Pancreas (tissue), 10 donors: ENCODE measurements at regions not wholly inside any gene's neighbourhood (a gene's known extent, or its start where the extent isn't known, plus 50 kb on each side); places are given as distances from the start of the nearest gene placed in this dataset.

Source experiments
- ATAC-seq, 4 donors: fragments of 200-7000 bp; cut with Tn5 transposase; one replicate each; pipeline versions ENCODE4 v1.8.0 to v1.9.1; 2020; ENCODE audit warnings: mild to moderate bottlenecking in 4 of 4, moderate library complexity in 4 of 4
- DNase-seq, 6 donors: peaks; one replicate each; pipeline ENCODE4 v3.0.0-alpha.2; 2020
- FAIRE-seq: peaks from 2 replicates; lab custom pipeline; 2012; peaks lifted over from hg19 to GRCh38; lab: Jason Lieb, UNC
- H3K27ac ChIP-seq, 4 donors: fragments of 200-600 bp; sonication (generic); 1 replicate in 3 of 4; 2 replicates in 1 of 4; pipeline versions ENCODE4 v1.5.0 to v1.8.0; 2020
- H3K27me3 ChIP-seq, 4 donors: fragments of 200-600 bp; one replicate each; pipeline ENCODE4 v1.8.0; 2021
- H3K36me3 ChIP-seq, 3 donors: fragments of 200-600 bp; sonication (generic) in 1 of 3; one replicate each; pipeline versions ENCODE4 v1.5.0 to v1.8.0; 2020 to 2021
- H3K4me1 ChIP-seq, 3 donors: fragments of 200-600 bp; one replicate each; pipeline ENCODE4 v1.8.0; 2021
- H3K4me3 ChIP-seq, 4 donors: fragments of 200-600 bp; sonication (generic) in 2 of 4; one replicate each; pipeline versions ENCODE4 v1.5.0 to v1.8.0; 2020 to 2021
- H3K9me3 ChIP-seq, 4 donors: fragments of 200-600 bp; one replicate each; pipeline ENCODE4 v1.8.0; 2021
- WGBS, 2 donors: extraction: QIAGEN DNeasy Blood & Tissue Kit; methylation state at CpG; one replicate each; pipeline ENCODE4 v1.1.7; 2013; 5-methylcytosine and 5-hydroxymethylcytosine counted together
- intact Hi-C, 3 donors: fragments of 100-400 bp; cut with DNase I; formaldehyde crosslinking; loops; one replicate each; pipeline versions ENCODE4 v1.11.1 to v1.14.2; 2022
- TF ChIP-seq, protein P1 (sequence below), 4 donors: fragments of 200-600 bp; sonication (generic) in 3 of 4; IDR thresholded peaks; one replicate each; pipeline versions ENCODE4 v1.5.0 to v1.8.0; 2021; ENCODE audit warnings: antibody characterized with exemption in 4 of 4
- donor health status: healthy with polysubstance abuse.
- donor health status: DM: no; HTN: no; CAD: no; lungs with moderate emphysema.
- donor health status: DM: no; HTN: no; CAD: no.
- donor health status: control.
- donor health status: control.
- donor health status: Bipolar disorder and iron deficiency.
- donor health status: DM: yes; HTN: yes; CAD: no.
- donor health status: DM: no; HTN: no; CAD: no.
- donor health status: DM: no; HTN: no; CAD: no.
- donor health status: DM: yes; HTN: yes; CAD: no.

DNA sequence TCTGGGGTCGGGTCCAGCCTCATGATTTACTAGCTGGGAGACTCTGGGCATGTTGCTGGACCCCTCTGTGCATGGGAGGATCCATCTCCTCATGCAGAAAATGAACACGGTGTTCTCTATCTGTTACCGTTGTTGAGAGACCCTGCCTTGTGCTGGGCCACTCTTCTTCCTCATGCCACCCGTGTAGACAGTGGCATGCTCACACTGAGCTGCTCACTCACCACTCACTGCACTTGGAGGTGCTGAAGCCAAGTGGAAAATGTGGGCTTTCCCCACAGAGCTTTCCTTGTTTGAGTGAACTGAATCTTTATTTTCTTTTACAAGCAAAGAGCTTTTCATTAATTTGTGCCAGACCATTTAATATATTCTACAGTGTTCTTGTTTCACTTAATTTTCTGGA is 77.5 kb upstream of the GDF10 start:
- ATAC-seq: no peak

DNA sequence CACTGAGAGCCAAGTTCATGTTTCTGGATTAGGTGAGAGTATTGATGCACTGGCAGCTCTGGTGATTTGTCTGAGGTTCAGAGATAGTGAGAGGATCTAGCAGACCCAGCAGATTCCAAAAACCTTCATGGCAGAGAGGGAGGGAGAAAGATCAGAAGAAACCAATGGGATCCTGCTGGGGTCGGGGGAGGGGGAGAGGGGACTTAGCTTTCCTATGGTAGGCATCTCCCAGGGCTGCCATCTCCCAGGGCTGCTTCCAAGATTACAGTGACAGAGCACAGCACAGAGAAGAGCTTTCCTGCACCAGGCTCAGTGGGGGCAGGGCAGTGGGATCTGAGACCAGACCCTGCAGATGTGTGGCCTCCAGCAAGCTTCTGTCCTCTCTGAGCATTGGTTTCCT is 76.8 kb upstream of the GDF10 start:
- Histone ChIP-seq H3K9me3 (no peaks in the 10 kb centered on the region), H3K36me3 (no peaks in the 10 kb centered on the region), H3K27me3 (no peaks in the 10 kb centered on the region), H3K27ac (no peak overlapping the region), H3K4me1 (no peaks in the 10 kb centered on the region), H3K4me3 (no peak overlapping the region)
- TF ChIP-seq, protein P1, sequence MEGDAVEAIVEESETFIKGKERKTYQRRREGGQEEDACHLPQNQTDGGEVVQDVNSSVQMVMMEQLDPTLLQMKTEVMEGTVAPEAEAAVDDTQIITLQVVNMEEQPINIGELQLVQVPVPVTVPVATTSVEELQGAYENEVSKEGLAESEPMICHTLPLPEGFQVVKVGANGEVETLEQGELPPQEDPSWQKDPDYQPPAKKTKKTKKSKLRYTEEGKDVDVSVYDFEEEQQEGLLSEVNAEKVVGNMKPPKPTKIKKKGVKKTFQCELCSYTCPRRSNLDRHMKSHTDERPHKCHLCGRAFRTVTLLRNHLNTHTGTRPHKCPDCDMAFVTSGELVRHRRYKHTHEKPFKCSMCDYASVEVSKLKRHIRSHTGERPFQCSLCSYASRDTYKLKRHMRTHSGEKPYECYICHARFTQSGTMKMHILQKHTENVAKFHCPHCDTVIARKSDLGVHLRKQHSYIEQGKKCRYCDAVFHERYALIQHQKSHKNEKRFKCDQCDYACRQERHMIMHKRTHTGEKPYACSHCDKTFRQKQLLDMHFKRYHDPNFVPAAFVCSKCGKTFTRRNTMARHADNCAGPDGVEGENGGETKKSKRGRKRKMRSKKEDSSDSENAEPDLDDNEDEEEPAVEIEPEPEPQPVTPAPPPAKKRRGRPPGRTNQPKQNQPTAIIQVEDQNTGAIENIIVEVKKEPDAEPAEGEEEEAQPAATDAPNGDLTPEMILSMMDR (IDR thresholded peaks at IDR 0.05): no peak
- FAIRE-seq: no peak
- DNase-seq: no peak
- ATAC-seq: no peak
- 93 to 100% methylated on average over 1 of the region's 1 CpG for WGBS, 2 donors
- intact Hi-C loops: no loop called here

More for the DNA sequence above, 77.5 kb upstream of the GDF10 start:
- WGBS, 2 donors: 75 to 76% methylated on average over 4 of the region's 4 CpGs
- intact Hi-C loops: no loop called here
- H3K4me1 ChIP-seq: no peaks in the 10 kb centered on the region
- no peaks in the 10 kb centered on the region for H3K9me3 ChIP-seq
- no peak overlapping the region for H3K4me3 ChIP-seq
- H3K27ac ChIP-seq: no peak overlapping the region
- TF ChIP-seq, protein P1 (IDR thresholded peaks at IDR 0.05): no peak
- no peaks in the 10 kb centered on the region for H3K27me3 ChIP-seq
- DNase-seq (no peak), FAIRE-seq (no peak)
- H3K36me3 ChIP-seq: no peaks in the 10 kb centered on the region

DNA sequence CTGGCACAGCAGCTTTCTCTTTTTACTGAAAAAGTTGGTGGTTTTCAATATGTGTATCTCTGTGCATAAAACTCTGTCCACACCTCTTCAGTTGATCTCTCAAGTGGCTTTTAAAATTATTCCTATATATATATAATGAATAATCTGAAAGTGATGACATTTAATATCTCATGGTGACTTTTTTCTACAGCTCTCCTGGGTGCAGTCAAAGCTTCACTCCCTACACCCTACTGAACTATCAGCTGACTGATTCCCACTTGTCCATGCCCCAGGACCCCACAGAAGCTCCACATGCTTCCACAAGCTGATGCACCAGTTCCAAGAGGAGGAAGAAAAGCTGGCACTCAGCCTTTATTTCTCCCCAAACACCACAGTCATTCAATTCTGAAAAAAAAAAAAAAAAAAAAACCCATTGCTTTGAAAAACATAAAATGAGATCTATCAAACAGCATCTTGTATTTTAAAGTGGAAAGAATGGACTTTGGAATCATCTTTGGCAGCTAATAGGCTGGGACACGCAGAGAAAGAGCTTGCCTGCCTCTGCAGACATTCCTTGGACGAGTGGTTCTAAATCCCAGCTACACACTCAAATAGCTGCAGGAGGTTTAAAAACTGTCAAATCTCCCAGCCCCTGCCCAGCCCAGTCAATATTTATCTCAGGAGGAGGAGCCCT is 75.3 kb upstream of the GDF10 start:
- ATAC-seq (no peak), DNase-seq (no peak), FAIRE-seq (no peak)
- Histone ChIP-seq H3K4me1 (no peaks in the 10 kb centered on the region), H3K9me3 (no peaks in the 10 kb centered on the region), H3K27ac (no peak overlapping the region), H3K4me3 (no peak overlapping the region), H3K27me3 (no peaks in the 10 kb centered on the region), H3K36me3 (no peaks in the 10 kb centered on the region)
- TF ChIP-seq, protein P1 (IDR thresholded peaks at IDR 0.05): no peak
- 40 to 48% methylated on average over 2 of the region's 2 CpGs for WGBS, 2 donors
- intact Hi-C loops: no loop called here

DNA sequence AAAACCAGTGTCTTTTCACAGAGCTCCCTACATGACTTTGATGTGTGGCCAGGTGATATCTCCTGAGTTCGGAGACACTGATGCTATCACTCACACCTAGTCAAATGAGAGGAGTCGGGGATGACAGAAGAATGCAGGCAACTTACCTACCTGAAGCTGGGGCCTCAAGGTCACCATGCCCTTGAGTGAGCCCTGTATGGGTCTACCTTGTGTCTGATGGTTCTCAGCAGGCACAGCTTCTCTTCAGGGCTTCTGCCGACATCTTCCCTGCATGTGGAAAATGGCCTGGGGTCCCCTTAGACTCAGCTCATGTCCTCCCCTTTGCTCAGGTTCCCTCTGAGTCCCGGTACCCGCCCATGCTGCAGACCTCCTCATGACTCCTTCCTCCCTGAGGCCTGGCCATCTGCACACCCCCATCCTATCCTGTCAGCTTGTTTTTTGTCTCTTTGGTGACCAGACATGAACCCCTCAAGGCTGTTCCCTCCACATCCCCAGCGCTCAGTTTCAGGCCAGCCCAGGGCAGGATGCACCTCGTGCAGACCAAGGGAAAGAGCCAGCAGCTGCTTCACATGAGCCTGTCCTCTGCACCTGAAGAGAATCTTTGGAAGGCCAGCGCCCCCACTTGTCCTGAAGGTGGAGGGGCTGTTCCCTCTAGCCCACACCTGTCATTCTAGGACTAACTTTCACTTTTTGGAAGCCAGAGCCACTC is 74.6 kb upstream of the GDF10 start:
- Histone ChIP-seq H3K27ac (no peak overlapping the region), H3K4me1 (no peaks in the 10 kb centered on the region), H3K36me3 (no peaks in the 10 kb centered on the region), H3K4me3 (no peak overlapping the region), H3K9me3 (no peaks in the 10 kb centered on the region), H3K27me3 (no peaks in the 10 kb centered on the region)
- DNase-seq: no peak
- TF ChIP-seq, protein P1 (IDR thresholded peaks at IDR 0.05): no peak
- no peak for FAIRE-seq
- ATAC-seq: no peak
- intact Hi-C loops: no loop called here
- 78 to 80% methylated on average over 8 of the region's 8 CpGs for WGBS, 2 donors
